HepG2 (cell line): ENCODE measurements at regions not wholly inside any gene's neighbourhood (a gene's known extent, or its start where the extent isn't known, plus 50 kb on each side); places are given as distances from the start of the nearest gene placed in this dataset.

ENCODE experiments used
- ATAC-seq: fragments of 200-7000 bp; cut with Tn5 transposase; 3 replicates; pipeline ENCODE4 v1.9.1; 2020; ENCODE audit warnings: mild to moderate bottlenecking, moderate library complexity
- BruUV-seq: library from RNA; stranded (reverse); fragments of 400-500 nt; replicated peaks from 2 replicates; lab custom pipeline; 2021; lab: Mats Ljungman, UMichigan
- CTCF ChIA-PET: fragments of 300-600 bp; formaldehyde crosslinking; extraction: SDS; loops from one replicate; lab custom pipeline; 2021; ENCODE audit warnings: low total read pairs, inconsistent platforms, low intra/inter-chr PET ratio; lab: Yijun Ruan, JAX
- POLR2A ChIA-PET: fragments of 350-600 bp; sonication (Branson Sonifier 250); formaldehyde crosslinking; loops from one replicate; lab custom pipeline; 2020; ENCODE audit warnings: antibody characterized with exemption, inconsistent platforms; lab: Yijun Ruan, JAX
- DNase-seq: peaks from one replicate; pipeline ENCODE4 v3.0.0-alpha.2; 2015; ENCODE audit warnings: low spot score
- FAIRE-seq: peaks from 3 replicates; lab custom pipeline; 2011; peaks lifted over from hg19 to GRCh38; lab: Jason Lieb, UNC
- H2AFZ ChIP-seq: one replicate; pipeline ENCODE4 v1.6.1; 2011; ENCODE audit warnings: low read length, inconsistent platforms
- H3K27ac ChIP-seq: fragments of 300-600 bp; 3 replicates; pipeline ENCODE4 v1.8.0; 2011; ENCODE audit warnings: mixed run types, mild to moderate bottlenecking, mixed read lengths, low read length, inconsistent platforms; ENCODE audit not compliant: insufficient read depth; ENCODE audit errors: extremely low read length
- H3K27me3 ChIP-seq, 2 experiments: fragments of 200-600 bp in 1 of 2; 2 replicates in 1 of 2; 3 replicates in 1 of 2; pipeline versions ENCODE4 v1.6.0 to v1.8.0; 2011; ENCODE audit warnings: low read length in 2 of 2, mild to moderate bottlenecking in 2 of 2, moderate library complexity in 2 of 2, inconsistent platforms in 1 of 2; ENCODE audit not compliant: insufficient read depth in 2 of 2, control insufficient read depth in 1 of 2
- H3K36me3 ChIP-seq, 2 experiments: fragments of 200-600 bp in 1 of 2; replicated peaks in 1 of 2; 2 replicates in 1 of 2; 3 replicates in 1 of 2; pipeline versions ENCODE4 v1.5.1 to v1.8.0; 2011; ENCODE audit warnings: low read length in 2 of 2, inconsistent platforms in 1 of 2; ENCODE audit not compliant: insufficient read depth in 2 of 2, control insufficient read depth in 1 of 2
- H3K4me1 ChIP-seq: 2 replicates; pipeline ENCODE4 v1.5.1; 2012; ENCODE audit warnings: low read length, inconsistent platforms; ENCODE audit not compliant: insufficient read depth
- H3K4me2 ChIP-seq: 2 replicates; pipeline ENCODE4 v1.6.0; 2011; ENCODE audit warnings: low read depth, low read length, inconsistent platforms
- H3K4me3 ChIP-seq, 3 experiments: fragments of 200-600 bp in 1 of 3; sonication (generic), shearing (Covaris generic) in 1 of 3; replicated peaks in 1 of 3; 2 replicates each; pipeline ENCODE4 v1.5.1; 2011 to 2016; ENCODE audit warnings: low read length in 3 of 3, inconsistent platforms in 2 of 3, low read depth in 2 of 3, mild to moderate bottlenecking in 2 of 3, control low read depth in 1 of 3, mixed read lengths in 1 of 3; ENCODE audit not compliant: insufficient read depth in 1 of 3
- H3K79me2 ChIP-seq: one replicate; pipeline ENCODE4 v1.6.1; 2011; ENCODE audit warnings: low read length, inconsistent platforms; ENCODE audit not compliant: insufficient read depth
- H3K9ac ChIP-seq: 2 replicates; pipeline ENCODE4 v1.6.0; 2011; ENCODE audit warnings: mild to moderate bottlenecking, low read depth, low read length, inconsistent platforms; ENCODE audit not compliant: insufficient read depth
- H3K9me3 ChIP-seq: 2 replicates; pipeline ENCODE4 v1.5.1; 2012; ENCODE audit warnings: mild to moderate bottlenecking, low read length
- H4K20me1 ChIP-seq: 2 replicates; pipeline ENCODE4 v1.6.0; 2011; ENCODE audit warnings: inconsistent platforms, mild to moderate bottlenecking, low read length, moderate library complexity; ENCODE audit not compliant: insufficient read depth
- EZH2 ChIP-seq: conservative IDR thresholded peaks from 2 replicates; pipeline ENCODE4 v1.6.1; 2012; ENCODE audit warnings: mild to moderate bottlenecking, low read depth, low read length, moderate library complexity
- KLF12 ChIP-seq: sonication (generic); formaldehyde crosslinking; IDR thresholded peaks from 2 replicates; pipeline ENCODE4 v1.4.0; 2020; ENCODE audit warnings: missing genetic modification reagents, borderline replicate concordance
- ZKSCAN1 ChIP-seq: fragments of 150-350 bp; IDR thresholded peaks from 2 replicates; pipeline ENCODE4 v1.6.1; 2014; ENCODE audit warnings: low read length
- WGBS: methylation state at CpG from one replicate; pipeline ENCODE4 v1.1.6; 2017; ENCODE audit warnings: low lambda C conversion rate; 5-methylcytosine and 5-hydroxymethylcytosine counted together
- in situ Hi-C: cut with HindIII; loops from 2 replicates; pipeline ENCODE4 v1.10.0; 2017; ENCODE audit warnings: low pct_unique_long_range_greater_than_20kb; ENCODE audit not compliant: extremely low pct_ligation_motif_present
- intact Hi-C: fragments of 100-400 bp; cut with micrococcal nuclease; formaldehyde crosslinking; loops from one replicate; pipeline ENCODE4 v1.10.0; 2022; ENCODE audit not compliant: unreplicated experiment
- TF ChIP-seq, protein P1 (sequence below): sonication (generic); formaldehyde crosslinking; IDR thresholded peaks from 2 replicates; pipeline ENCODE4 v1.4.0; 2020; ENCODE audit warnings: missing genetic modification reagents, borderline replicate concordance

DNA sequence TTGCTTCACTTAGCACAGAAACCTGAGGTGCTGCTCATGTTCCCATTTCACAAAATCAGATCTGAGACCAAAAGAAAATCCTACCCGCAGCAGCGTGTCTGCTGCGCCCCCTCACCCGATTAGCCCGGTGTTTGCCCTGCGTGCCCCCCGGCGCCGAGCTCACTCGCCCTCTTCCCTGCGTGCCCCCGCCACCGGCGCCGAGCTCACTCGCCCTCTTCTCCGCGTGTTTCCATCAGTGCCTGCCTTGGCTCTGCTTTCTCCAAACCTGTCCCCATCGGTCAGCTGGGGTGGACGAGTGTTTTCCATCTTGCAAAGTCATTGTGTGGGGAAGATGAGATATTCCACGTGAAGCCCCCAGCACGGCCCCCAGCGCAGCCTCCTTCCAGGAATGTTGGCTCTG is 225.3 kb upstream of the PITRM1 start:
- in situ Hi-C loops: no loop called here
- intact Hi-C loops: no loop called here

DNA sequence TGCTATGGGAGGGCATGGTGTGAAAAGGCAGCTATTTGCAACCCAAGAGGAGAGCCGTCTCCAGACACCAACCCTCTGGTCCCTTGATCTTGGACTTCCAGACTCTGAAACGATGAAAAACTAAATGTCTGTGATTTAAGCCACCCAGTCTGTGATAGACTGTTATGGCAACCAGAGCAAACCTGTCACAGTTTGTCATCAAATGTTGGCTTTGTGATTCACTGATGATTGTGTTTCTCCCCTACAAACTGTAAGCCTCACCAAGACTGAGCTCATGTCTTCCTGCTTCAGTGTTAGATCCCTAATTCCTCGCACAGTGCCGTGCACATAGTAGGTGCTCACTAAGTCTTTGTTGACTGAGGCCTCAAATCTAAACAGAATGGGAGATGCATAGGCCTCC is 224.6 kb upstream of the PITRM1 start:
- no peak overlapping the region for H3K4me3 ChIP-seq
- CTCF ChIA-PET: no interaction called here
- H3K4me2 ChIP-seq: no peak overlapping the region
- WGBS: 20% methylated on average over 4 of the region's 4 CpGs
- POLR2A ChIA-PET: no interaction called here
- no TSS peak for BruUV-seq
- DNase-seq (no peak), ATAC-seq (no peak), FAIRE-seq (no peak)
- no peak overlapping the region for H2AFZ ChIP-seq
- peaks cover 11 to 36% of the 10 kb centered on the region in 2 experiments; a peak in 4 of 5 replicates for H3K27me3 ChIP-seq
- no peaks in the 10 kb centered on the region for H3K36me3 ChIP-seq
- H3K4me1 ChIP-seq: peaks cover 28% of the 10 kb centered on the region
- peaks cover 6% of the 10 kb centered on the region for H3K9me3 ChIP-seq
- no peaks in the 10 kb centered on the region for H4K20me1 ChIP-seq
- in situ Hi-C loops (no loop called here), intact Hi-C loops (no loop called here)
- no peak overlapping the region for H3K27ac ChIP-seq
- no peak overlapping the region for H3K9ac ChIP-seq
- H3K79me2 ChIP-seq: no peaks in the 10 kb centered on the region
- 0 out of 2 replicates have a peak, but pooled peaks have one; percentile 37 for TF ChIP-seq ZKSCAN1
- TF ChIP-seq, protein P1, sequence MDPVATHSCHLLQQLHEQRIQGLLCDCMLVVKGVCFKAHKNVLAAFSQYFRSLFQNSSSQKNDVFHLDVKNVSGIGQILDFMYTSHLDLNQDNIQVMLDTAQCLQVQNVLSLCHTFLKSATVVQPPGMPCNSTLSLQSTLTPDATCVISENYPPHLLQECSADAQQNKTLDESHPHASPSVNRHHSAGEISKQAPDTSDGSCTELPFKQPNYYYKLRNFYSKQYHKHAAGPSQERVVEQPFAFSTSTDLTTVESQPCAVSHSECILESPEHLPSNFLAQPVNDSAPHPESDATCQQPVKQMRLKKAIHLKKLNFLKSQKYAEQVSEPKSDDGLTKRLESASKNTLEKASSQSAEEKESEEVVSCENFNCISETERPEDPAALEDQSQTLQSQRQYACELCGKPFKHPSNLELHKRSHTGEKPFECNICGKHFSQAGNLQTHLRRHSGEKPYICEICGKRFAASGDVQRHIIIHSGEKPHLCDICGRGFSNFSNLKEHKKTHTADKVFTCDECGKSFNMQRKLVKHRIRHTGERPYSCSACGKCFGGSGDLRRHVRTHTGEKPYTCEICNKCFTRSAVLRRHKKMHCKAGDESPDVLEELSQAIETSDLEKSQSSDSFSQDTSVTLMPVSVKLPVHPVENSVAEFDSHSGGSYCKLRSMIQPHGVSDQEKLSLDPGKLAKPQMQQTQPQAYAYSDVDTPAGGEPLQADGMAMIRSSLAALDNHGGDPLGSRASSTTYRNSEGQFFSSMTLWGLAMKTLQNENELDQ (CRISPR knock-in tag): no peak

More for the DNA sequence above, 225.3 kb upstream of the PITRM1 start:
- H3K4me2 ChIP-seq: no peak overlapping the region
- H4K20me1 ChIP-seq: no peaks in the 10 kb centered on the region
- peaks cover 11 to 36% of the 10 kb centered on the region in 2 experiments; a peak in 4 of 5 replicates for H3K27me3 ChIP-seq
- no peak overlapping the region for H3K27ac ChIP-seq
- H3K36me3 ChIP-seq: no peaks in the 10 kb centered on the region
- CTCF ChIA-PET: no interaction called here
- WGBS: 46% methylated on average over 5 of the region's 23 CpGs
- BruUV-seq: no TSS peak
- H3K9ac ChIP-seq: no peak overlapping the region
- no peak for DNase-seq
- ATAC-seq: no peak
- peaks cover 28% of the 10 kb centered on the region for H3K4me1 ChIP-seq
- H3K4me3 ChIP-seq: no peak overlapping the region; a peak in 1 of 6 replicates
- TF ChIP-seq EZH2 (0 out of 2 replicates have a peak, but pooled peaks have one; percentile 21), KLF12 (no peak)
- POLR2A ChIA-PET: no interaction called here
- peaks cover 6% of the 10 kb centered on the region for H3K9me3 ChIP-seq
- no peak overlapping the region for H2AFZ ChIP-seq
- H3K79me2 ChIP-seq: no peaks in the 10 kb centered on the region
- no peak for FAIRE-seq
